CMK (cell line): ENCODE measurements at regions not wholly inside any gene's neighbourhood (a gene's known extent, or its start where the extent isn't known, plus 50 kb on each side); places are given as distances from the start of the nearest gene placed in this dataset.

Source experiments
- DNase-seq: peaks from one replicate; pipeline ENCODE4 v3.0.0-alpha.2; 2010; ENCODE audit warnings: low read depth

GRCh38 chr9:129259375-129259774 lies 81.3 kb upstream of the IER5L start:
- DNase-seq, result no peak

DNA sequence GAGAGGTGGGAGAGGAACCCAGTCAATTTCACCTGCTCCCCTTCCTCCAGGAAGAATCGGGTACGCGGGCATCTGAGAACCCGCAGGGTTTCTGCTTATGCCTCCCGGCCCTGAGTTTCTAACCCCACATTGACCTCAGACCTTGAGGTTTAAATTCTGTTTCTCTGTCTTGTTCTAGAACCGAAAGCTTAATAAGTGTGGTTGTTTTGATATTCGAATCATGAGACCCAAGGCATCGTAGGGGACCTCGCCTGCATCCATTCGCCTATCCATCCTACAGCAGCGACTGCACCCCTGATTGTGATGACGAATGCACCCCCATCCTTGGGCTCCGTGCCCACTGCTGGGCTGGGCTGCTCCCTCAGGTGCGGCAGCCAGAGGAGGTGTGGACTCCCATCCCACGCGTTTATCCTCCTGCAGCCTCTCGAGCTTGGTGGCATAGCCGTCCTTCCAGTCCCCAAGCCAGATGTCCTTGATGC lies 80.8 kb upstream of the IER5L start:
- DNase-seq, result no peak

DNA sequence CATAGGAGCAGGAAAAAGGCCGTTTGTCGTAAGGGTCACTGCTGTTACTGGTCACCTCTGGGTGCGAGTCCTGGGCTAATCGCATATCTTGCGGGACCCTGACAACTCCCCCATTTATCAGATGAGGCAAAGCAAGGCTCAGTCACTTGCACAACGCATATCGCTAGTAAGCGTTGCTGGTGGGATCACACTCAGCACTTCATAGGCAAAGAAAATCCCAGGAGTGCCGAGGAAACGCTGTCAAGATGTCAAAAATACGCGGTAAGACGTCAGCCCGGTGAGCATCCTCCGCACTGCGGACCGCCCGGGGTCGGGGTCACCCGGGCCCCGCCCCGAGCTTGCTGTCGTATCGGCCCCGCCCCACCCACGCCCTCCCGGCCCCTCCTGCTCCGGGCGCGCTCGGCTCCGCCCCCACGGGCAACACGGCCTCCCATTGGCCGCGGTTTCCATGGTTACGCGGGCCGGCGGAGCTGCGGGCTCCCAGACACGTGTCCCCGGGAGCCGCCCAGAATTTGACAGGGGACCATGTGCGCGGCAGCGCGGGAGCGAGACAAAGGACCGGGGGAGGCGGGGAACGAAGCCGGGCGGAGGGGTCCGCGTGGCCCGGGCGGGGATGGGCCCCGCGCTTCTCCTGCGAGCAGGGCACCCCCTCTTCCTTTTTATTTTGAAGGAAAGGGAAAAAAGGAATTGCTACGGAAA lies 80.2 kb upstream of the IER5L start:
- peak; percentile 45 for DNase-seq

DNA sequence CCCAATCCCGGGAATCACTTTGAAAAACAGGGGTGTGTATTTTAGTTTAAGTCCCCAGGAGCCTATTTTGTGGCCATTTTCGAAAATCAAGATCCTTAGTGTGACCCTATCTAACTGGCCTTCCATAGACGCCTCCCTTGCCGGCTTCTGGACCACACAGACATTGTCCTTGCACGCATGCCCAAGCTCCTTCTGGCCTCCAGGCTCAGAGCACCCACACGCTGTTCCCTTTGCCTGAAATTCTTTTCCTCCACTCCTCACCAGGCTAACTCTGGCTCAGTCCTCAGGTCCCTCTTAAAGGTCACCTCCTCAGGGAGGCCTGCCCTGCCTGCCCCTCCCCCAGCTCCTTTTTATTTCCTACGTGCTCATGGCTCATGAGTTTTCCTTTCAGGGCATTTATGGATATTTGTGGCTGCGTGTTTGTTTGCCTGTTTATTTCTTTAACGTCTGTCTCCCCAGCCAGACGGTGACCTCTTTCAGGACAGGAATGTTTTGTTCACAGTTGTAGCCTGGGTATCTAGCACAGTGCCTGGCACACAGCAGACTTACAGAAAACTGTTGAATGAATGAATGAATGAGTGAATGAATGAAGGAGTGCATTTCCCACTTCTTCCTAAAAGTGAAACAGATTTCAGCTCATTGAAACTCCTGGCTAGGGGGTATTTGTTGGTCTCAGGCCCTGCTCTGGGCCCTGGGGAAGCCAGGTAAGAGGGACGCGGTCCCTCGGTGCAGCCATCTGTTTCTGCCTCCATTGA lies 79.1 kb upstream of the IER5L start:
- DNase-seq, result no peak

DNA sequence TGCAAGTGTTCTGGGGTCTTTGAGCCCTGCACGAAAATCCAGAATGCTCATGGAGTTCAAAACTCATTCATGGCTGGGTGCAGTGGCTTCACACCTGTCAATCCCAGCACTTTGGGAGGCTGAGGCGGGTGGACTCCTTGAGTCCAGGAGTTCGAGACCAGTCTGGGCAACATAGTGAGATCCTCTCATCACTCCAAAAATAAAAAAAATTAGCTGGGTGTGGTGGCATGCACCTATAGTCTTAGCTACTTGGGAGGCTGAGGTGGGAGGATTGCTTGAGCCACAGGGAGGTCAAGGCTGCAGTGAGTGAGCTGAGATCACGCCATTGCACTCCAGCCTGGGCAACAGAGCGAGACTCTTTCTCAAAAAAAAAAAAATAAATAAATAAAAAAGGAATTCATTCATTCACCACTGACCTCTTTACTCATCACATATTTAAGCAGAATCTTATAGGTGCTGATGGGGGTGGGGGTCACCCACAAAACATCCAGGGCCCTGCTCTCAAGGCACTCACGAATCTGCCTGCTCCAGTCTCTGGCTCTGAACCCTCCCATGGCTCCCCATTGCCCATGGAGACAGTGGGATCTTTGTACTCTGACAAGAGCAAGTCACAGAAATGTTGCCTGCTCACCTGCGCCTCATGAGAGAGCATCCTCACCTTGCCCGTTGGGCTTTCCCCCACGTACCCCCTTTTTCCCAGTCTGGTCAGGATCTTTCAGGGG lies 76.7 kb upstream of the IER5L start:
- no peak for DNase-seq

DNA sequence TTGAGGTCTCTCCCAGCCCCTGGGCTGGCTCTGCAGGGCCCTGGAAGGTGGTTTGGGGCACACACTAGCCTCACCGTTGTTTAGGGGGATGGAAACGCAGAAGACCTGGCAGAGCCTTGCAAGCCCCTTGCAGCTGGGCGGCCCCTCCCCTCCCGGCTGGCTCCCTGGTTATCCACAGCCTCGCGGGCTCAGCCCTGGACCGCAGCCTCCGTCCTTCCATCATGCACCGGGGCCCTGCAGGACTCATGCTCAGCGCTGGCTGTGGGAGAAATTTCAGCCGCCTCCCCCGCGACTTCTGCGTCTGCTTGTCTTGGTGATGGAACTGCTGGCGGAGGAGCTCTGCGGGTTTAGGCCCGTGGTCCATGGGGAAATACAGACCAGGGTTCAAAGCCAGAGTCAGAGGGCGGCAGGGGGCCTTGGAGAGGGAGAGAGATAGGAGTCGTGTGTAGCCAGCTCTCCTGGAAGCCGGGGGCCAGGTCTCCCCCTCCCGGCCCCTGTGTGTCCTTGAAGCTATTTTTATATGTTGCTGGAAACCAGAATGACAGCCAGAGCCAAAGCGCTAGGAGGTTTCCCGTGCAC lies 75.8 kb upstream of the IER5L start:
- no peak for DNase-seq

GRCh38 chr9:129252937-129253802 lies 75.1 kb upstream of the IER5L start:
- DNase-seq, result no peak

DNA sequence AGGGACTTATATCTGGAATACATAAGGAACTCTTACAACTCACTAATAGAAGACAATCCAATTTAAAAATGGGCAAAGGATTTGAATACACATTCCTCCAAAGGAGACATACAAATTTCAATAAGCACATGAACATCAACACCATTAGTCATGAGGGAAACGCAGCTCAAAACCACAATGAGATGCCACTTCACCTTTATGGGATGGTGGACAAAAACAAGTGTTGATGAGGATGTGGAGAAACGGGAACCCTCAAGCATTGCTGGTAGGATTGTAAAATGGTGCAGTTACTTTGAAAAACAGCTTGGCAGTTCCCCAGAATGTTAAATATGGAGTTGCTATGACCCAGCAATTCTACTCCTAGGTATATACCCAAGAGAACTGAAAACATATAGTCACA lies 72.7 kb upstream of the IER5L start:
- no peak for DNase-seq

- DNase-seq, result no peak
These were observed 69.5 kb upstream of the IER5L start for GRCh38 chr9:129247285-129248153.

- no peak for DNase-seq
These were observed 67.2 kb upstream of the IER5L start for GRCh38 chr9:129245276-129245675.

DNA sequence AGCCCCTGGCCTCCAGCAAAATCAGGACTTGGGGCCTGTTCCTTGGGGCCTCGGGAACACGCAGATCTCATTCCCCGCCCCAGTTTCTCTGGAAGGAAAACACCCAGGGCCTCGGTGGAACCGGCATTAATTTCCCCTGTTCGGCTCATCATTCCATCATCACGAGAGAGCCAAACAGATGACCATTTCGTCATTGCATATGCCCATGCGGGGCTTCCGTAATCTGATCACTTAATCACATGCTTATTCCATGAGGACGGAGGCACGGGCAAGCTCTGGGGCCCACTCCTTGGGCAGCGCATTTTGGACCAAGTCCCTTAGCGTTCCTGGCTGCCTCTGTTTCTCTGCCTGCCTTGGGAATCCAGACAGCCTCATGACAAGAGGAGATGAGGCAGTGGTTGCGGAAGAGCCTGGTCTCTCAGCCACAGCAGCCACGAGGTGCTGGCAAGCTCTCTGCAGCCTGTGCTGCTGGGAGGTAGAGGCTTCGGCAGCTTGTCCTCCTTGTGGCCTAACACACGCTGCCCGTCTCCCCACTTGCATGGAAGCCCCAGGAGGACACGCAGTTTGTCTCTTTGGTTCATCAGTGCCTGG lies 65.0 kb upstream of the IER5L start:
- no peak for DNase-seq

DNA sequence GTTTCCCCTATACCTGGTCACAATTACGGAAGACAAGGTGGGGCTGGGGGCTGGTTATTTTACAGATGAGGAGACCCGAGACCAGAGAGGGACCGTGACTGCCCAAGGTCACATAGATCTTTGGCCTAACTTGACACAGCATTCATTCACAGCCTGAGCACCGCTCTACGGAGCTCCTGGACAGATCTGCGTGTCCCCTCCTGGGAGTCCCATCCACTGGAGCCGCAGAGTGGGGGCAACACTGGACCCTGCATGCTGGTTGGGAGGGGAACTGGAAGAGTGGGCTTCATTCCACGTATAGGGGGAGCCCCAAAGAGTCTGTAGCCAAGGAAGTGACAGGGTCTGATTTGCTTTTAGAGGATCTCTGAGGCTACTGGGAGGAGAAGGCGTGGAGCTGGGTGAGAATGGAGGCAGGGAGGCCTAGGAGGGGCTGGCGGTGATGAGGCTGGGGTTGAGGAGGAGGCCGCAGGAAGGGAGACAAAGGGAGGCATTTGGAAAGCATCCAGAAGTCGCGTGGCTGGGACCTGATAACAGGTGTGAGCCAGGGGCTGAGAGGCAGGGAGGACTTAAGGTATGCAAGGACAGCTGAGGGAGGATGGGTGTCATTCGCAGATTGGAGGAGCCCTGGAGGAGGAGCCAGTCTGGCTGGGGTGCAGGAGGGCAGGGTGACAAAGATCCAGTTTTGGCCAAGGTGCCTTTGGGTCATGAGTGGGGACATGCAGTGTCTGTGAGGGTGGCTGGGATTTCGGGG lies 64.3 kb upstream of the IER5L start:
- no peak for DNase-seq

GRCh38 chr9:129241725-129242124 lies 63.7 kb upstream of the IER5L start:
- no peak for DNase-seq

DNA sequence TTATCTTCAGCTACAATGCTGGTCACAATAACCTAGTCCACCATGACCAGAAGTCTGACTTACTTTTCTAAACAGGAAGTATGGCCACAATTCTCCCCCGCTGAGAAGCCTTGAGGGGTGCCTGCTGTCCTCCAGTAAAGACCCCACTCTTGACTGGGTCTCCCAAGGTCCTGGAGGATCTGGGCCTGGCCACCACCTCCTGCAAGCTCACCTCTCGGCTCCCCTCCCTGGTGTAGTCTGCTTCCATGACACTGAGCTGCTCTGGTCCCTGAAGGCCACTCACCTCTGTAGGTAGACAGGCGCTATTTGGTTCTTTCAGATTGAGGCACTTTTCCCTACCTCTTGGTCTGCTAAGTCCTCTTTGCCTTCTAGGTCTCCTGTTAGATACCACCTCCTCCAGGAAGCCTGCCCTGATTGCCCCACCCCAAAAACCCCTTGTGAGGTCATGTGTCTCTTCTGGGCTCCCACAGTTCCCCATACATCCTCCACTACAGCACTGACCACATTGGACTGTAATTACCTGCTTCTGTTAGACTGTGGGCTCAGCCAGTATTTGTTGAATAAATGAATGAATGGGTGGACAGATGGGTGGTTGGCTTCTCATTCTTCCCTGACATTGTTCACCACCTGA lies 62.6 kb upstream of the IER5L start:
- no peak for DNase-seq

GRCh38 chr9:129239946-129240490 lies 62.0 kb upstream of the IER5L start:
- DNase-seq, result no peak

- no peak for DNase-seq
These were observed 59.7 kb upstream of the IER5L start for GRCh38 chr9:129237803-129238202.

DNA sequence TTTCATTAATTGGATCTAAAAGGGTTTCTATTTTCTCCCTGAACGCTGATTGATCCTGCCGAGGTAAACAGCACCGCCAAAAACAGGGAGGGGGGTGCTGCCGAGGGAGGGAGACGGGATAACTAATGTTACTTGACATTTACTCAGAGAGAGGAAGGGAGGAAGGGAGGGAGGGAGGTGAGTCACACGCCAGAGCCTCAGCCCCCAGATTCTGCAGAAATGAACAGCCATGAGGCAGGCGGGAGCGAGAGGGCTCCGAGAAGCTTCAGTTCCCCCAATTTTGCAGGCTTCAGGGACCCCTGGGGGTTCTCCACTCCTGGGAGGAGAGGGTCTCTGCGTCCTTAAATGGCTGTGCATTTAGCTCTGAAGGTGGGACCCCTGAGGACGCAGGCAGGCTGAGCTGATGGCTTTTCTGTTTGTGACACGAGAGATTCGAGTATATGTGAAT lies 59.1 kb upstream of the IER5L start:
- DNase-seq, result no peak

DNA sequence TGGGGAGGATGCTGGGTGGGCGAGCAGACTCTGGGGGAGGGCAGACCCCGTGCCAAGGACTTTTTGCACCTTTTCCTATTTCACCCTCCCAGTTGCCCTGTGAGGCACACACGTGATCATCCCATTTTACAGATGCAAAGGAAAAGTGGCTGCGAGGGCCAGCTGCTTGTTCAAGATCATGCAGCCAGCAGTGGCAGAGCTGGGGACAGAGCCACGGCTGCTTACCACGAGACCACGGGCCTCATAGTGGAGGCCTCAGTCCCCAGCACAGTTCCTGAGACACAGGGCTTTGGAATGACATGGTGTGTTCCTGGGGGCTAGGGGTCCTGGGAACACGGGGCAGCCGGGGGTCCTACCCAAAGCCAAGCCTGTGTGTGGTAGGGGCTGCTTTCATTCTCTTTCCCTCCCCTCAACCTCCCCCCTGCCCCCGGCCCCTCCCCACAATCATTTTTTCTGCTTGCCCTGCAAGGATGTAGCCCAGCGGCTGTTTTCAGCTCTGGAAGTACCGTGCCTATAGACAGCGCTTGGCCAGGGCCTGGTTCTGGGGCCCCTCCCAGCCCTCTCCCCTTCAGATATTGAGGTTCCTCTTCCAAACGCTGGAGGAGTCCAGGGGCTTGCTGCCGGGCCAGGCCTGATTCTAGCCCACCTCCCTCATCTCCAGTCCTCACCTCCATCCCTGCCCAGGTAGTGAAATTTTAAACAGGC lies 58.5 kb upstream of the IER5L start:
- DNase-seq, result no peak
